IMR-90 (cell line): ENCODE measurements at regions not wholly inside any gene's neighbourhood (a gene's known extent, or its start where the extent isn't known, plus 50 kb on each side); places are given as distances from the start of the nearest gene placed in this dataset.

Experiments used
- ATAC-seq: fragments of 200-7000 bp; cut with Tn5 transposase; 2 replicates; pipeline ENCODE4 v1.9.1; 2020; ENCODE audit warnings: low read depth, mild to moderate bottlenecking, moderate library complexity
- BruUV-seq: library from RNA; stranded (reverse); fragments of 400-500 nt; replicated peaks from 2 replicates; lab custom pipeline; 2021; lab: Mats Ljungman, UMichigan
- CTCF ChIA-PET: fragments of 300-600 bp; formaldehyde crosslinking; extraction: SDS; loops from one replicate; lab custom pipeline; 2021; ENCODE audit warnings: antibody characterized with exemption; lab: Yijun Ruan, JAX
- POLR2A ChIA-PET: fragments of 300-600 bp; sonication (Branson Sonifier 250); formaldehyde crosslinking; loops from one replicate; lab custom pipeline; 2022; ENCODE audit warnings: antibody characterized with exemption; ENCODE audit not compliant: unreplicated experiment; lab: Charles Lee
- DNase-seq: peaks from one replicate; pipeline ENCODE4 v3.0.0; 2013
- H2AFZ ChIP-seq: replicated peaks from 2 replicates; pipeline ENCODE3; 2013; ENCODE audit warnings: low read length, mild to moderate bottlenecking; ENCODE audit not compliant: poor library complexity
- H2AK5ac ChIP-seq: 2 replicates; pipeline ENCODE4 v1.6.1; 2013; ENCODE audit warnings: low read depth, low read length, inconsistent platforms
- H2AK9ac ChIP-seq: replicated peaks from 2 replicates; pipeline ENCODE3; 2013; ENCODE audit warnings: mild to moderate bottlenecking, low read depth, low read length, moderate library complexity; ENCODE audit not compliant: poor library complexity
- H2BK120ac ChIP-seq: 2 replicates; pipeline ENCODE4 v1.6.1; 2013; ENCODE audit warnings: low read depth, low read length, inconsistent platforms
- H2BK15ac ChIP-seq: 3 replicates; pipeline ENCODE4 v1.6.1; 2013; ENCODE audit warnings: low read depth, low read length, inconsistent platforms
- H2BK20ac ChIP-seq: 2 replicates; pipeline ENCODE4 v1.6.1; 2013; ENCODE audit warnings: low read depth, mild to moderate bottlenecking, inconsistent platforms, low read length, moderate library complexity
- H2BK5ac ChIP-seq: 2 replicates; pipeline ENCODE4 v1.6.1; 2013; ENCODE audit warnings: mild to moderate bottlenecking, low read depth, low read length, inconsistent platforms; ENCODE audit not compliant: poor library complexity, severe bottlenecking
- H3K14ac ChIP-seq: replicated peaks from 2 replicates; pipeline ENCODE4 v1.6.1; 2013; ENCODE audit warnings: low read depth, low read length, inconsistent platforms
- H3K18ac ChIP-seq: 2 replicates; pipeline ENCODE4 v1.6.1; 2013; ENCODE audit warnings: low read depth, low read length, control low read depth
- H3K23ac ChIP-seq: 2 replicates; pipeline ENCODE4 v1.6.1; 2013; ENCODE audit warnings: low read depth, low read length, inconsistent platforms
- H3K27ac ChIP-seq: 2 replicates; pipeline ENCODE4 v1.5.1; 2013; ENCODE audit warnings: mild to moderate bottlenecking, control low read depth, low read length; ENCODE audit not compliant: insufficient read depth
- H3K27me3 ChIP-seq: 2 replicates; pipeline ENCODE4 v1.6.1; 2013; ENCODE audit warnings: low read length; ENCODE audit not compliant: control insufficient read depth, insufficient read depth
- H3K36me3 ChIP-seq: 2 replicates; pipeline ENCODE4 v1.6.1; 2013; ENCODE audit warnings: low read length, mixed read lengths; ENCODE audit not compliant: control insufficient read depth, insufficient read depth
- H3K4ac ChIP-seq: 2 replicates; pipeline ENCODE4 v1.6.1; 2013; ENCODE audit warnings: low read depth, low read length, inconsistent platforms
- H3K4me1 ChIP-seq: 2 replicates; pipeline ENCODE4 v1.6.1; 2013; ENCODE audit warnings: low read length, mixed read lengths; ENCODE audit not compliant: control insufficient read depth, insufficient read depth
- H3K4me2 ChIP-seq: 2 replicates; pipeline ENCODE4 v1.6.1; 2013; ENCODE audit warnings: low read depth, mild to moderate bottlenecking, control low read depth, low read length, moderate library complexity
- H3K4me3 ChIP-seq: 2 replicates; pipeline ENCODE4 v1.5.1; 2013; ENCODE audit warnings: low read depth, mild to moderate bottlenecking, control low read depth, low read length, moderate library complexity; ENCODE audit not compliant: insufficient read depth
- H3K56ac ChIP-seq: 2 replicates; pipeline ENCODE4 v1.6.1; 2013; ENCODE audit warnings: low read length, inconsistent platforms; ENCODE audit not compliant: insufficient read depth; ENCODE audit errors: extremely low read depth
- H3K79me1 ChIP-seq, 2 experiments: 2 replicates each; pipeline ENCODE4 v1.6.1; 2013; ENCODE audit warnings: low read length in 2 of 2, inconsistent platforms in 1 of 2, low read depth in 1 of 2
- H3K9ac ChIP-seq: 2 replicates; pipeline ENCODE4 v1.6.1; 2013; ENCODE audit warnings: low read depth, low read length, control low read depth
- H3K9me1 ChIP-seq: 2 replicates; pipeline ENCODE4 v1.6.1; 2013; ENCODE audit warnings: low read length, inconsistent platforms; ENCODE audit not compliant: insufficient read depth
- H3K9me3 ChIP-seq: 2 replicates; pipeline ENCODE4 v1.6.1; 2013; ENCODE audit warnings: low read length; ENCODE audit not compliant: control insufficient read depth, insufficient read depth
- H4K20me1 ChIP-seq: 2 replicates; pipeline ENCODE4 v1.6.1; 2013; ENCODE audit warnings: low read length, inconsistent platforms; ENCODE audit not compliant: insufficient read depth
- H4K5ac ChIP-seq: 2 replicates; pipeline ENCODE4 v1.6.1; 2013; ENCODE audit warnings: mild to moderate bottlenecking, low read depth, low read length, control low read depth
- H4K8ac ChIP-seq, 2 experiments: 2 replicates each; pipeline ENCODE4 v1.6.1; 2013; ENCODE audit warnings: low read depth in 2 of 2, low read length in 2 of 2, control low read depth in 1 of 2, inconsistent platforms in 1 of 2
- H4K91ac ChIP-seq: 2 replicates; pipeline ENCODE4 v1.6.1; 2013; ENCODE audit warnings: low read depth, low read length, inconsistent platforms; ENCODE audit not compliant: insufficient read depth
- CEBPB ChIP-seq: IDR thresholded peaks from 2 replicates; pipeline ENCODE4 v1.6.1; 2012; ENCODE audit warnings: low read depth, low read length, improper control_type of control experiment
- NFE2L2 ChIP-seq: fragments of 150-350 bp; IDR thresholded peaks from 2 replicates; pipeline ENCODE4 v1.6.1; 2016; ENCODE audit warnings: low read depth, mild to moderate bottlenecking, low read length
- RCOR1 ChIP-seq: IDR thresholded peaks from 2 replicates; pipeline ENCODE4 v1.6.1; 2012; ENCODE audit warnings: mild to moderate bottlenecking, low read length, improper control_type of control experiment; ENCODE audit not compliant: insufficient replicate concordance
- RFX5 ChIP-seq: IDR thresholded peaks from 2 replicates; pipeline ENCODE4 v1.8.0; 2012; ENCODE audit warnings: low read depth, mild to moderate bottlenecking, low read length, moderate library complexity
- SMC3 ChIP-seq: fragments of 150-350 bp; IDR thresholded peaks from 2 replicates; pipeline ENCODE4 v1.6.1; 2016; ENCODE audit warnings: low read depth, mild to moderate bottlenecking, antibody characterized with exemption, low read length, moderate library complexity
- USF2 ChIP-seq: fragments of 150-350 bp; IDR thresholded peaks from 2 replicates; pipeline ENCODE4 v1.6.1; 2017; ENCODE audit warnings: mild to moderate bottlenecking, antibody characterized with exemption, low read length, low read depth
- WGBS, 2 experiments: methylation state at CpG; one replicate each; pipeline versions ENCODE4 v1.1.5 to v1.1.7; 2013; ENCODE audit warnings: missing lambda C conversion rate in 2 of 2; ENCODE audit not compliant: insufficient read length in 1 of 2; ENCODE audit errors: extremely low coverage in 2 of 2; 5-methylcytosine and 5-hydroxymethylcytosine counted together
- dilution Hi-C: fragments of 300-500 bp; cut with HindIII; formaldehyde crosslinking; loops from one replicate; pipeline ENCODE4 v1.14.3; 2018; ENCODE audit warnings: low sequenced_read_pairs; ENCODE audit not compliant: unreplicated experiment
- in situ Hi-C: fragments of 300-500 bp; cut with MboI; formaldehyde crosslinking; loops from 3 replicates; pipeline ENCODE4 v1.14.3; 2019; ENCODE audit warnings: low sequenced_read_pairs, inconsistent platforms, mixed read lengths
- intact Hi-C: fragments of 100-400 bp; cut with micrococcal nuclease; formaldehyde crosslinking; loops from 2 replicates; pipeline ENCODE4 v1.10.0; 2022

GRCh38 chr6:56734335-56734734 lies 91.6 kb upstream of the DST start:
- no peak overlapping the region for H2BK20ac ChIP-seq
- TF ChIP-seq RCOR1 (no peak), CEBPB (peak; percentile 63; the same call in 1 of the 2 replicates), SMC3 (no peak), NFE2L2 (no peak), USF2 (no peak), RFX5 (no peak)
- no peak overlapping the region for H3K4me2 ChIP-seq
- dilution Hi-C loops (no loop called here), in situ Hi-C loops (no loop called here), intact Hi-C loops (no loop called here)
- no peak overlapping the region for H2AK9ac ChIP-seq
- H4K20me1 ChIP-seq = peaks cover 14% of the 10 kb centered on the region
- H3K79me1 ChIP-seq = peaks cover 18 to 60% of the 10 kb centered on the region in 2 experiments
- H3K4me1 ChIP-seq = peaks cover 15% of the 10 kb centered on the region
- no peak overlapping the region for H3K56ac ChIP-seq
- H3K18ac ChIP-seq = no peak overlapping the region
- H3K4ac ChIP-seq = no peak overlapping the region
- no peaks in the 10 kb centered on the region; the same call in 1 of the 2 replicates for H3K36me3 ChIP-seq
- no CpG with 5 or more reads among the region's 2 CpGs for WGBS, 2 experiments
- DNase-seq = no peak
- H4K91ac ChIP-seq = no peak overlapping the region
- H2BK15ac ChIP-seq = no peak overlapping the region
- peaks cover 10% of the 10 kb centered on the region for H3K9me1 ChIP-seq
- H4K8ac ChIP-seq = no peak overlapping the region
- H2BK120ac ChIP-seq = no peak overlapping the region
- no peak overlapping the region for H3K23ac ChIP-seq
- CTCF ChIA-PET = no interaction called here
- no peak overlapping the region for H2AK5ac ChIP-seq
- H4K5ac ChIP-seq = no peak overlapping the region
- POLR2A ChIA-PET = no interaction called here
- no TSS peak for BruUV-seq
- H2BK5ac ChIP-seq = no peak overlapping the region
- H2AFZ ChIP-seq = no peak overlapping the region
- no peak overlapping the region for H3K4me3 ChIP-seq
- H3K9ac ChIP-seq = no peak overlapping the region
- ATAC-seq = no peak
- no peaks in the 10 kb centered on the region for H3K27me3 ChIP-seq
- no peak overlapping the region for H3K27ac ChIP-seq
- no peaks in the 10 kb centered on the region for H3K9me3 ChIP-seq
- H3K14ac ChIP-seq = no peak overlapping the region
